T-helper 2 cell (primary cell): ENCODE measurements at regions not wholly inside any gene's neighbourhood (a gene's known extent, or its start where the extent isn't known, plus 50 kb on each side); places are given as distances from the start of the nearest gene placed in this dataset.

Experiments
- DNase-seq, 5 experiments: peaks; one replicate each; pipeline versions ENCODE4 v3.0.0 to v3.0.0-alpha.2; 2012 to 2022

DNA sequence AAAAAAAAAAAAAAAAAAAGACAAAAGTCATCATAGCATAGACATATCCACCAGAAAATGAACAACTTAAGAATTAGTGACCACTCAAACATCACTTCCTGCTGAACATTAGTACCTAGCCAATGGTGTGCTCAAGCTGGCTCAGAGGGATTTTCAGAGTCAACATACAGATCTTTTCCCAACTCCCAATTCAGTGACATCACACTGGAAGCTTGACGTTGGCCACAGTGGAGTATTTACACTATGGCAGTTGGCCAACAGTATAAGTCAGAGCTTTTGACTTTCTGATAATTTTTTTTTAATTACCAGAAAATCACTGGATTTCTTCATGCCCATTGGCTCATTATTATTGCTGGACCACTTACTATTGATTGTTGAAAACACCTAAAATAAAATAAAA lies 383.5 kb downstream of the ARHGEF28 start:
- DNase-seq, result no peak

DNA sequence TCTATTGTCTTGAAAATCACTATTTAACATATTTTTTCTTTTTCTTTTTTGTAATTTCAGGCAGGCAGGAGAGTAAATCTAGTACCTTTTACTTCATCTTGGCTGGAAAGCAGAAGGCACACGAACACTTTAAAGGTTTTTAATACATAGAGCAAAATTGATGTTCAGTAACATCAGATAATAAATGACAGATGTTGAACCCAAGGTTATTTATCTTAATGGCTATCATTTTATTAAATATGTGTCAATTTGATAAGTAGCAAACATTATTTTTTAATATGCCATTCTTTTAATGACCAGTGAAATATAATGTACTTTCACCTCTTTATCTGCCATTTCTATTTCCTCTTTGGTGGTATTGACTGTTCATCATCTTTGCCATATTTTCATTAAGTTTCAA lies 381.2 kb downstream of the ARHGEF28 start:
- DNase-seq, result no peak

DNA sequence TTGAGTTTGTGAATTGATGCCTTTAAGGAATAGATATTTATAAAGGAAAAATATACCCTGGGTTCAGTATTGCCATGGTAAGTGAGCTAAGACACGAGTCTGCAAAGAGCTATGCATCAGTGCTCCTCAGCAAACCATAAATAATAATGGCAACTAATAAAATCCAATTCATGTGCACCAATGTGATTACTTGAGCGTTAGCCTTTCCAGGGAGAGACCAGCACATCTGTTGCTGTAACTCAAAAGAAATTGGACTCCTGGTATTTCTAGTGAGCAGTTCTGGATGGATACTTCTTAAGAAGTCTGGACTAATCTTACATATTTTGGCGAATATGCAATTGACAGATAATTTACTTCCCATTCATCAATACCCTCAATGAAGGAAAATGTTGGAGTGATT lies 373.3 kb downstream of the ARHGEF28 start:
- no peak for DNase-seq

DNA sequence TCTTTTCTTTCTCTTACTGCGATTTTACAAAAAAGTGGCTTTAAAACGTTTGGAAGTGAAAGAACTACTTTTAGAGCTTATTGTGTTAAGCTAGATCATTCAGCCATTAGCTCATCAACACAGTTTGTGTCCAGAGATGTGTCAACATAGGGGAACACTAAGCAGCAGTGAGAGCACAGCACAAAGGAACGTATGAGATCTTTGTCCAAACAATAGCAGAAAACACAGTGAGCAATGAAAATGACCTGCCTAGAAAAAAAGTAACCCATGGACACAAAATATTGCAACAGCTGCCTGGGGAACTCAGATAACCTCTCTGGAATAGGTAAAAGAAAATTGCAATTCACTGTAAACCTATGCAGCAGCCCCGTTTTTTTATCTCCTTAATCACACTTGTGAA lies 372.5 kb downstream of the ARHGEF28 start:
- DNase-seq, result no peak

DNA sequence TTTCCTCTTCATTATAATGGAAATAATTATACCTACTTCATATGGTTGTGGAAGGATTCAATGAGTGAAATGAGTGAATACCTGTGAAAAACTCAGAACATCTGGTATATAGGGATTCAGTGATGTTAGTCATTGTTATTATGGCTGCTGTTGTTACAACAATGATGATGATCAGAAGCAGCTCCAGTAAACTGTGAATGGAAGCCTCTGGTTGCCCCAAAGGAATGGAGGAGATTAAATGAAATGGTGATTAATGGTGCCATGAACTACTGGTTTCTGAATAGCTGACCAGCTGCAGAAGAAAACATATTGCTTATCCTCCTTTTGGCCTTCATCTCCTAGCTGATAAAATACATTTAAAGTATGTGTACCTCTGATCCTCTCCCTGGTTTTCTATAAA lies 372.0 kb downstream of the ARHGEF28 start:
- no peak for DNase-seq

DNA sequence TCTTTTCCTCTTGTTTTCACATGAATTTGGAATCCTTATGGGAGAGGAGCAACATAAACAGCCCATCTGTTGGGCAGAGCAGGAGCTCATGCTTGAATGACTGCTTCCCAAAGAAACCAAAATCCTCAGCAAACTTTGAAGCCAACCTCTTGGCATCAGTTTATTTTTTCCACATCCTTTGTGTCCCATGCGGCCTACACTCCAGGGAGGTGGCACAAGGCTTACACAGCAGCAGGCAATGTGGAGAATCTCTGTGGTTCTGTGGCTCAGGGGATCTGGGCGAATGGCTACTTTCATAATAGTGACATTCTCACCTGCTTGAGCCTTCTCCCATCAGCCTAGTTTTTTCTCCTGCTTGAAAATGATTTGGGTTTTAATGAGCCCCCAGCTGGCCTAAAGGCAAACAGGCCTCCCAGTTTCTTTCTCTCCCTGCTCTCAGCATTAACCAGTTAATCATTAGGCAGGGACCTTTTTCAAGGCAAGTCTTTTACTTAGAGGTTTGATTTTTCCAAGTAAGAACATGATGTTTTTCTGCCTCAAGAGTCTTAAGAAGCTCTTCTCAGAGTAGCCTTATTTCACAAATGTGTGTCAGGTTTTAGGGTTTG lies 370.3 kb downstream of the ARHGEF28 start:
- no peak for DNase-seq

DNA sequence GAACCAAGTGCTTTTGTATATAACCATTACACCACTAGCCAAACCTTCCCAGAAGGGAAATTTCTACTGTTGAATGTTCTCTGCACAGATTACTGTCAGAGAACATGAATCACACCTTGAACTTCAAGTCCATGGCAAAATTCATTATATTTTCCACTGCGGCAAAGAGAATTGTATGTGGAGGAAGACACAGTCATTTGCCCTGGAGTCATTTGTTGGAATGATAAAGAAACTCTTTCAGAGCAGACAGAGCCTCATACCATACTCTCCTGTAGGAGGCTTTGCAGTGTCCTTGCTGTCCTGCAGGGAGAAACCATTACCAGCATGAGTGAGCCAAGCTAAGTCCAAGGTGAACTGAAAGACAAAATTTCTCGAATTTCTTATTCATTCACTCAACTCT lies 369.0 kb downstream of the ARHGEF28 start:
- DNase-seq, result no peak
